Upper lobe of left lung (tissue), 4 donors: ENCODE measurements at regions not wholly inside any gene's neighbourhood (a gene's known extent, or its start where the extent isn't known, plus 50 kb on each side); places are given as distances from the start of the nearest gene placed in this dataset.

Source experiments
- CTCF ChIP-seq, 6 experiments: fragments of 450-650 bp in 4 of 6; fragments of 200-600 bp in 2 of 6; sonication (generic) in 2 of 6; IDR thresholded peaks; one replicate each; pipeline ENCODE4 v1.5.1; 2016 to 2019; ENCODE audit warnings: antibody characterized with exemption in 6 of 6
- POLR2A ChIP-seq, 4 donors: fragments of 450-650 bp; IDR thresholded peaks; one replicate each; pipeline ENCODE4 v1.5.1; 2016 to 2017; ENCODE audit warnings: antibody characterized with exemption in 4 of 4, mild to moderate bottlenecking in 2 of 4

DNA sequence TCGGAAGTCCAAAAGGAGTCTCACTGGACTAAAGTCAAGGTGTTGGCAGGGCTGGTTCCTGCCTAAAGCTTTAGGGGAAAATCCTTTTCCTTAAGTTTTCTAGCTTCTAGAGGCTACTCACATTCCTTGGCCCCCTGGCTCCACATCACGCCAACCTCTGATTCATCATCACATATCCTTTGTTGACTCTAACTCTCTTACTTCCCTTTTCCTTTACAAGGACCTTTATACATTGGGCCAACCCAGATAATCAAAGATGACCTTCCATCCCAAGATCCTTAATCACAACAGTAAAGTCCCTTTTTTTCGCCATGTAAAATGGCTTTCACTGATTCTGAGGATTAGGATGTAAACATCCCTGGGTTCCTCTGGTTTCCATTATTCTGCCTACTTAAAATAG is 146.4 kb upstream of the DCAF8L1 start:
- no peak for TF ChIP-seq POLR2A (IDR thresholded peaks at IDR 0.05)
- TF ChIP-seq CTCF (IDR thresholded peaks at IDR 0.05) = no peak
